ENCODE measurements at regions not wholly inside any gene's neighbourhood (a gene's known extent, or its start where the extent isn't known, plus 50 kb on each side); places are given as distances from the start of the nearest gene placed in this dataset.

GRCh38 chr5:88540471-88541115 lies 271.9 kb upstream of the TMEM161B start:
- no peak for DNase-seq

GRCh38 chr5:88539693-88540365 lies 271.2 kb upstream of the TMEM161B start:
- no peak for DNase-seq

- no peak for DNase-seq
Measured at GRCh38 chr5:88539026-88539425, 270.4 kb upstream of the TMEM161B start.

- DNase-seq, result no peak
Measured at GRCh38 chr5:88536146-88536545, 267.5 kb upstream of the TMEM161B start.

GRCh38 chr5:88524941-88525340 lies 256.3 kb upstream of the TMEM161B start:
- no peak for DNase-seq

- no peak for DNase-seq
Measured at GRCh38 chr5:88519066-88519465, 250.4 kb upstream of the TMEM161B start.

GRCh38 chr5:88518131-88519016 lies 249.7 kb upstream of the TMEM161B start:
- no peak for DNase-seq

GRCh38 chr5:88515881-88516819 lies 247.5 kb upstream of the TMEM161B start:
- DNase-seq, result peak; percentile 48

GRCh38 chr5:88515068-88515467 lies 246.4 kb upstream of the TMEM161B start:
- no peak for DNase-seq

GRCh38 chr5:88509403-88509802 lies 240.8 kb upstream of the TMEM161B start:
- no peak for DNase-seq

GRCh38 chr5:88507261-88507660 lies 238.6 kb upstream of the TMEM161B start:
- DNase-seq, result no peak

GRCh38 chr5:88503406-88503805 lies 234.8 kb upstream of the TMEM161B start:
- DNase-seq, result no peak

- no peak for DNase-seq
Measured at GRCh38 chr5:88503041-88503345, 234.3 kb upstream of the TMEM161B start.

GRCh38 chr5:88502179-88503040 lies 233.8 kb upstream of the TMEM161B start:
- no peak for DNase-seq

GRCh38 chr5:88495810-88496209 lies 227.2 kb upstream of the TMEM161B start:
- DNase-seq, result no peak

- no peak for DNase-seq
Measured at GRCh38 chr5:88490874-88491273, 222.2 kb upstream of the TMEM161B start.

- no peak for DNase-seq
Measured at GRCh38 chr5:88489364-88489763, 220.7 kb upstream of the TMEM161B start.

GRCh38 chr5:88488561-88488960 lies 219.9 kb upstream of the TMEM161B start:
- DNase-seq, result no peak

- DNase-seq, result no peak
Measured at GRCh38 chr5:88488130-88488529, 219.5 kb upstream of the TMEM161B start.

GRCh38 chr5:88487066-88487465 lies 218.4 kb upstream of the TMEM161B start:
- no peak for DNase-seq

- no peak for DNase-seq
Measured at GRCh38 chr5:88486431-88486830, 217.8 kb upstream of the TMEM161B start.

GRCh38 chr5:88485531-88485930 lies 216.9 kb upstream of the TMEM161B start:
- DNase-seq, result no peak

All from NCI-H1417 treated with DMSO at 0.1 percent for 48 hours (cell line).